ENCODE measurements at regions not wholly inside any gene's neighbourhood (a gene's known extent, or its start where the extent isn't known, plus 50 kb on each side); places are given as distances from the start of the nearest gene placed in this dataset.

DNA sequence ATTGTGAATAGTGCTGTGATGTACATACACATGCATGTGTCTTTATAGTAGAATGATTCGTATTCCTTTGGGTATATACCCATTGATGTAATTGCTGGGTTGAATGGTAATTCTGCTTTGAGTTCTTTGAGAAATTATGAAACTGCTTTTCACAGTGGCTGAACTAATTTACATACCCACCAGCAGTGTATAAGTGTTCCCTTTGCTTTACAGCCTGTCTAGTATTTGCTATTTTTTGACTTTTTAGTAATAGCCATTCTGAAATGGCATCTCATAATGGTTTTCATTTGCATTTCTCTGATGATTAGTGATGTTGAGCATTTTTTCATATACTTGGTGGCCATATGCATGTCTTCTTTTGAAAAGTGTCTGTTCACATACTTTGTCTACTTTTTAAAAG lies 54.5 kb upstream of the FAM78B start:
- no peak for DNase-seq (ENCODE audit: low spot score)

GRCh38 chr1:166233750-166234366 lies 67.1 kb upstream of the FAM78B start:
- no peak for DNase-seq (ENCODE audit: low spot score)

- DNase-seq (ENCODE audit: low spot score): no peak
Observed at GRCh38 chr1:166235728-166236127, 68.9 kb upstream of the FAM78B start.

- no peak for DNase-seq (ENCODE audit: low spot score)
Observed at GRCh38 chr1:166237675-166238074, 70.9 kb upstream of the FAM78B start.

DNA sequence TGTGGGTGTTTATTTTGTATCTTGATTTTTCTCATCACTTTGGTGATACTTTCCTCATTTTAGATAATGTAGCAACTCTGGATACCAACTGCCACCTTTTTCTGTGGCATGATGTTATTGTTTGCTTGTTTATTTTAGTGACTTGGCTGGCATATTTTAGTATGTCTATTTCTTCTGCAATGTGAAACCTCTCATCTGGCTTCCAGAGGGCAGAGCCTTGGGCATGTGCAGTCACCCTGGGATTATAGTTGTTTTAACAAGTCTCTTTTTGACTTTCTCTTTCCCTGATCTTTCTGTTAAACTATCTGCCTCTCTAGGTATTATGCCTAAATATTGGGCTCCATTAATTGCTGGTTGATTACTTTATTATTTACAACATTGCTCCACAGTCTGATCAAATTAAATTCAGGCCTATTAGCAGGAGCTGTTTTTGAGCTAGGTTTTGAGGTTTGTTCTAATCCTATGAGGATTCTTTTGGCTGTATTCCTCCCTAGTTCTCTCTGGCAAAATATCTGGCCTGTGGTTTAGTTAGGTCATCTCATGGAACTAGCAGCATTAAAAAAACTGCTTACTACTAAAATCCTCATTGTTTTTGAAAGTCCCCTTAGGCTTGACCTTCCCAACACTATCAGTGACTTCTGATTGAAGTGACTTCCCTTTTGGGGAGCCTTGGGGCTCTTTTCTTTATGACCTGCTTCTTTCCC lies 86.4 kb upstream of the FAM78B start:
- no peak for DNase-seq (ENCODE audit: low spot score)

DNA sequence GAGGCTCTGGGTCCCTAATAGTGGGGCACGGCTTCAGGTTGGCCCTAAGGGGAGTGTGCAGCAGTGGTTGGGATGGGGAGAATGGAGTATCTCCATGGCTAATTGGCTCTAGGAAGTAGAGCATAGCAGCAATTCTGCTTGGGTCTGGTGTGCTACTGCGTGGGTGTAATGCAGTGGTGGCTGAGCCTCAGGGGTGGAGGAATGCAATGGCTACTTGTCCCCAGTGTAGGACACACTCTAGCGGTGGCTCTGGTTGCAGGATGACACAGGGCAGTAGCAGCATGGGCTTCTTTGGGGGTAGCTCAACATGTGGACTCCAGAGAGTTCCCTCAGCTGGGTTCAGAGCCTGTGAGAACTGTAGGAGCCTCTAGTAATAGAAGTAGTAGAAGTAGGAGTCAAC lies 91.2 kb upstream of the FAM78B start:
- DNase-seq (ENCODE audit: low spot score): no peak

DNA sequence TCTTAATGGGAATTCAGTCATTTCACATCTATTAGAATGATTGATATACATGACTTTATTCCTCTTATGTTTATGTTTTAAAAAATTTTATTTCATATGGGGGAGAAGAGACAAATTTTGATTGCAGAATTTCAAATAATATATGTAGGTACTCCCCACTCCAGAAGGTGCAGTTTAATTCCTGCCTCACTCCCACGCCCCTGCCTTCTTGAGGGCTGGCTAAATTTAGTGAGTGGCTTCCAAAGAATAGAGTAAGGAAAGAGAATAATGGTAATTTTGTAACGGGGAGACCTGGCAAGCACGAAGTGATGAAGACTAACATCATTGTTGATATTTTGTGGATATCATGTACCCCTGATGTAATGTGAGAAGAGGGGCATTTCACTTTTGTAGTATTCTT lies 94.7 kb upstream of the FAM78B start:
- no peak for DNase-seq (ENCODE audit: low spot score)

DNA sequence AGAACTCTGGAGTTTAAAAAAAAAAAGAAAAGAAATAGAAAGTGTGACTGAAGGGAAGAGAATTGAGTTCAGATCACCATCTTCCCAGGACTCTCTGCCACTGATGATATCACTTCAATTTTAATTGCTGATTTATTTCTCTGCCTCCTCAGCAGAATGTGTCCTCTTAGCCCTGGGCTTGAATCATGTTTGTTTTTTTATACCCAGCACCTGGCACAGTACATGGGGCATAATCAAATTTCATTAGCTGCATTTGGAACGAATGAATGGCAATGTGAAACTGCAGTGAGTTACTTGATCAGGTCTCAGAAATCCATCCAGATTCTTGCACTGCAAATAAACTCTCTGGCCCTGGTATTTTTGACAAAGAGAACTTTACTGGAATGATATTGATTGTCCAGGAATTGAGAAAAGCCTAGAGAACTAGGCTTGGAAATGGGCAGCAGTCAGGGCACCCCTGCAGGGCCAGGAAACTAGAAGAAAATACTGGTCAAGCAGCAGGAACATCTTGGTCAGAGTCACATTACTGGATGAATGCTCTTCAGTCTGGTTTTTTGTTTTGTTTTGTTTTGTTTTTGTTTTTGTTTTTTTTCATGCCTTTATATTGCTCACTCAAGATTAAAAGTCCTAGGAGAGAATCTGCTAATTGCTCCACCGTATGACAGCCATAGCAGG lies 103.8 kb upstream of the FAM78B start:
- no peak for DNase-seq (ENCODE audit: low spot score)

GRCh38 chr1:166271151-166271538 lies 104.3 kb upstream of the FAM78B start:
- no peak for DNase-seq (ENCODE audit: low spot score)

DNA sequence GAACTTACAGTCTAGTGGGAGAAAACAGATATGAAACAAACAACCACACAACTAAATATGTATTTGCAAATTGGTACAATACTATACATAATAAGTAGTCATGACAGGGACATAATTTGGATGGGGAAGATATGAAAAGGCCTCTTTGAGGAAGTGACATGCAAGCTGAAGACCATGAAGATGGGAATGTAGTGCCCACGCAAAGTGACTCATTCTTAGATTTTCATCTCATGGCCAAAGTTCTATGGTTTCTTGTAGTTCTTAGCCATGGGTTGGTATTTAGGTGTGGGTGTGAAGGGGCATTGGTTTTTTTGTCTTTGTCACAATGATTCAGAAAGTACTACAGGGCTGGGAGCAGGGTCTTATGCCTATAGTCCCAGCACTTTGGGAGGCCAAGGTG lies 105.4 kb upstream of the FAM78B start:
- DNase-seq (ENCODE audit: low spot score): no peak

- no peak for DNase-seq (ENCODE audit: low spot score)
Observed at GRCh38 chr1:166272851-166273250, 106.0 kb upstream of the FAM78B start.

GRCh38 chr1:166273618-166274017 lies 106.8 kb upstream of the FAM78B start:
- no peak for DNase-seq (ENCODE audit: low spot score)

DNA sequence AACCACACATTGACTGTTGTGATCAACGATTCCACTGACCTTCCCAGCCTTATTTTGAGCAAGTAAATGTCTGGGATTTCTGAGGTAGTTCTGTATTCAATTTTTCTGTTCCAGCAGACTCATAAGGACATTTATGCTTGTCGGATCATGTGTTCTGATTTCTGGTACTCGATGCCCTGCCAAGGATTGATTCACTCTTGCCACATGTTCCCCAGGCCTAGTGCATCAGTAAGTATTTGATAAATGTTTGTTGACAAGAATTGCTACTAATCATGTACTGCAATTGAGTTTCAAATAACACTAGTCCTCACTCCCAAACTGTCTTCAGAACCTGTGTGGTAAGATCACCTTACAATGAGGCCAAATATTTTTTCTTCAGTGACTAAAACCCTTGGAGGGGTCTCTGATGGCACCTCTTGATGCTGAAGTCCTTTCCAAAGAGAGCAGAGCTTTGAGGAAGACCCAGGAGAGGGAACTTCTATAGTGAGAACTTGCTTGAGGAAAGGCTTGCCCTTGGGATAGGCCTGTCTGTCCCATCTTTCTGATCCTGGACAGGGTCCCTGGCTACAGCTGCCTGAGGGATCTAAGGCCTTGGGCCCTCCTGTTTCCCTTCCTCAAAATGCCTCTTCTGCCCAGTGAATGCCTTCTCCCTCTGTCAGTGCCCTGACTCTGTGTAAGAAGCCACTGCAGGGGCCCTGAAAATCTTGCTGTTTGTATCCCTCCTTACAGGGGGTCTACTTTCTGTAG lies 115.8 kb upstream of the FAM78B start:
- DNase-seq (ENCODE audit: low spot score): no peak

- DNase-seq (ENCODE audit: low spot score): no peak
Observed at GRCh38 chr1:166283190-166283589, 116.4 kb upstream of the FAM78B start.

GRCh38 chr1:166283600-166283999 lies 116.8 kb upstream of the FAM78B start:
- DNase-seq (ENCODE audit: low spot score): no peak

- no peak for DNase-seq (ENCODE audit: low spot score)
Observed at GRCh38 chr1:166289309-166290050, 122.7 kb upstream of the FAM78B start.

DNA sequence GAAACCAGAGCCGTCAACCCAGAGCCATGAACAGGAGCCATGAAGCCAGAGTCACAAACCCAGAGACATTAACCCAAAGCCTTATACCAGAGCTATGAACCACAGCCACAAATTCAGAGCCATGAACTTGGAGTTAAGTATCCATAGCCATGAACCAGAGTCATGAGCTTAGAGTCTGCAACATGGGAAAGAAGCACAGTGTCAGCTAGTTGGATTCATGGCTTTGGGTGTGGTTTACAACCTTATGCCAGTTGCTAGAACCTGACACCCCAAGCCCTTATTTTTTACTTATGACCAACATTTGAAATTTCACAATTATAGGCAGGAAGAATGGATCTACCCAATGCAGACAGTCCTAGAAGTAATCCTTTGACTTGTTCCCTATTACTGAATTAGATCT lies 128.9 kb upstream of the FAM78B start:
- DNase-seq (ENCODE audit: low spot score): no peak

DNA sequence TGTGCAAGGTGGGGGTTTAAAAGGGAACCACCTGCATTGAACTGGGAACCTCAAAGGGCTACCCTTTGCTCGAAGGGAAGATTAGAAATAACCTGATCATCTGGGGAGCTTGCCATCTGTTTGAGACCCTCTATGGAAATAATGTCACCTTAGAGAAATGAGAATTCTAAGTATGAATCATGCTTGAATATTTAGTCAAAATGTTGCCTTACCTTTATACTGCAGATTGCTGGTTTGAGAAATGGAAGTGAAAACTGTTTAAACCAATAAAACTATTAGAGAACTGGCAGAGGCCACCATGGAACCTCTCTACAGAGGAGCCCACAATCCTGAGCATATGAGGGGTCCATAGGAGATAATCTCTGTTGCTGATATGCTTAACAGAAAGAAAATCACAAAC lies 131.2 kb upstream of the FAM78B start:
- DNase-seq (ENCODE audit: low spot score): no peak

DNA sequence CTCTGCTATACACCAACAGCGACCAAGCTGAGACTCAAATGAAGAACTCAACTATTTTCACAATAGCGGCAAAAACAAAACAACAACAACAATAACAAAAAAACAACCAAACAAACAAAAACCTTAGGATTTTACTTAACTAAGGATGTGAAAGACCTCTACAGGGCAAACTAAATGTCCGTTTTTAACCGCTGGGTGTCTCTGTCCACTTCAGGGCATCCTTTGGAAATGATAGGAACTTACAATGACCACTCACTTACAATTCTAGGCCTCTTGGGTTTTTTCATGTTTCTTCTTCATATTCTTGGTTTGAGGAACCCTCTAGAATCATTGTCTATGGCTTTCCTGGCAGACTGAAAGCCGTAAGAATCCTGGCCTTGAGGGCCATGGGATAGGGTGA lies 134.0 kb upstream of the FAM78B start:
- no peak for DNase-seq (ENCODE audit: low spot score)

DNA sequence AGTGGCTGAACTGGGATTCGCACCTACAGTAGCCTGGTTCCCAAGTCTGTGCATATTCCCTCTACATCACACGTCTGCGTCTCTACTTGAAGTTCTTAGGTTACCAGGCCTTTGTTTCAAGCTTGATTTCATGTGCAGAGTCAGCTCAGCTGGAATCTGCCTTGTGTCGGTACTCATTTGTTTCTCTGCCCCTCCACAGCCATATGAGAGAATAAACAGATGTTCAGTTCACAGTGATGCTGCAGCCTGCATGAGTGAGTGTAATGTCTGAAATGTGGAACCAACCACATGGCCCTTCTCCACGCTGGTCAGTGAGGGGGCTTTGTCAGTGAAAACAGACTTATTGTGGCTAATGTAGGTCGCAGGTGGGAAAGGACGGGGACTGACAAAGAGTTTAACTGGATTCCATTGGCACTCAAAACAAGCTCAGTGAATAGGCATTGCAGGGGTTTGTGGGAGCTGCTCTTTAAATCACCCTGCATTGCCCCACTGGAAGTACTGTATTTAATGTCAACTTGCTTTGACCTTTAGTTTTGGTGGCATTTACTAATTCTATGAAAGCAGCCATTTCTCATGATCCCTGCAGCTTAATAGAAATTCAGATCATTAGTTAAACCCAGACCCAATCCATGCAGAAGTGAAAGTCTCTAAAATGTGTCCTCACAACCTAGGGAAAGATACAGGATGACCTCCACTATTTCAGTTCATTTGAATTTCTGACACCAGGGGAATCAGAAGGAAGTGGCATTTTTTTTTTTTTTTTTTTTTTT lies 136.4 kb upstream of the FAM78B start:
- DNase-seq (ENCODE audit: low spot score): no peak

DNA sequence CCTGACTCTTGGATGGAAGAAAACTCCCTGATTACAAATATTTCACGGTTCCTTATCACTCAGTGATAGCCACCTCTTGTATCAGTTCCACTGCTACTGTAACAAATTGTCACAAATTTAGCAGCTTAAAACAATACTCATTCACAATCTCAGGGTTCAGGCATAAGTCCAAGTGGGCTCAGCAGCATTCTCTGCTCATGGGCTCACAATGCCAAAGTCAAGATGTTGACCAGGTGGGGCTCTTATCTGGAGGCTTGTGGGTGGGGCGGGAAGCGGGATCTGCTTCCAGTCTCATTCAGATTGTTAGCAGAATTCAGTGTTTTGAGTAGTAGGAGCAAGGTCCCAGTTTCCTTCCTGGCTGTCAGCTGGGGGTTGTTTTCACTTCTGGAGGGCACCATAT lies 137.3 kb upstream of the FAM78B start:
- DNase-seq (ENCODE audit: low spot score): no peak

All from CD4-positive, alpha-beta T cell treated with Interleukin-6 at 100 ng/mL for 8 hours (primary cell).